Vagina (tissue), 2 donors: ENCODE measurements at regions not wholly inside any gene's neighbourhood (a gene's known extent, or its start where the extent isn't known, plus 50 kb on each side); places are given as distances from the start of the nearest gene placed in this dataset.

ENCODE experiments used
- POLR2A ChIP-seq, 2 donors: fragments of 450-650 bp; IDR thresholded peaks; one replicate each; pipeline ENCODE4 v1.6.1; 2017; ENCODE audit warnings: antibody characterized with exemption in 2 of 2, mild to moderate bottlenecking in 2 of 2, moderate library complexity in 2 of 2
- TF ChIP-seq, protein P1 (sequence below), 3 experiments: fragments of 450-650 bp in 2 of 3; fragments of 200-600 bp in 1 of 3; sonication (generic) in 1 of 3; IDR thresholded peaks; one replicate each; pipeline ENCODE4 v1.5.1; 2017 to 2019; ENCODE audit warnings: antibody characterized with exemption in 3 of 3, mild to moderate bottlenecking in 2 of 3, moderate library complexity in 2 of 3

DNA sequence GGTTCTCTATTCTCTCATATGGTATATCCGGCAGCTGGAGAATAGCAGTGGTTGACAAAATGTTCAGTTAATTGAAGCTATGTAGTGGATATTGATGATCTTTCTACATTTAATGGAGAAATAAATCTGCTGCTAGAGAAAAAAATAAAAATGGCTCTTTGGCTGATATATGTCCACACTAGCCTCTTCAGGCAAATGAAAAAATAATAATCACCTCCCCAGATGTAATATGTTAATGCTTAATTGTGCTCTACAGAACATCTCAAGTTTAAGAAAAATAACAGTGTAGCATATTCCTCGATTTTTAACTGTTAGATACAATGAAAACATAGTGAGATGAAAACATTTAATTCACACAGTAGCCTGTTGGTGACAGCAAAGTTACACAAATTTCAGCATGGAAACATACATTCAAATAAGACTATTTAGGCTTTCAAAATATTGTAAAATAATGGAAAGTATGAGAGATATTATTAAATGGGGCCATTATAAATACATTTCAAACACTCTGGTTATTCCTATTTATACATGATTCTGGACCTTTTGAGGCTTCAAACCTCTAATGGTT is 543.0 kb downstream of the MAT2B start:
- TF ChIP-seq, protein P1, sequence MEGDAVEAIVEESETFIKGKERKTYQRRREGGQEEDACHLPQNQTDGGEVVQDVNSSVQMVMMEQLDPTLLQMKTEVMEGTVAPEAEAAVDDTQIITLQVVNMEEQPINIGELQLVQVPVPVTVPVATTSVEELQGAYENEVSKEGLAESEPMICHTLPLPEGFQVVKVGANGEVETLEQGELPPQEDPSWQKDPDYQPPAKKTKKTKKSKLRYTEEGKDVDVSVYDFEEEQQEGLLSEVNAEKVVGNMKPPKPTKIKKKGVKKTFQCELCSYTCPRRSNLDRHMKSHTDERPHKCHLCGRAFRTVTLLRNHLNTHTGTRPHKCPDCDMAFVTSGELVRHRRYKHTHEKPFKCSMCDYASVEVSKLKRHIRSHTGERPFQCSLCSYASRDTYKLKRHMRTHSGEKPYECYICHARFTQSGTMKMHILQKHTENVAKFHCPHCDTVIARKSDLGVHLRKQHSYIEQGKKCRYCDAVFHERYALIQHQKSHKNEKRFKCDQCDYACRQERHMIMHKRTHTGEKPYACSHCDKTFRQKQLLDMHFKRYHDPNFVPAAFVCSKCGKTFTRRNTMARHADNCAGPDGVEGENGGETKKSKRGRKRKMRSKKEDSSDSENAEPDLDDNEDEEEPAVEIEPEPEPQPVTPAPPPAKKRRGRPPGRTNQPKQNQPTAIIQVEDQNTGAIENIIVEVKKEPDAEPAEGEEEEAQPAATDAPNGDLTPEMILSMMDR (IDR thresholded peaks at IDR 0.05) = no peak
- TF ChIP-seq POLR2A (IDR thresholded peaks at IDR 0.05) = no peak
